GM21360 (cell line): ENCODE measurements at regions not wholly inside any gene's neighbourhood (a gene's known extent, or its start where the extent isn't known, plus 50 kb on each side); places are given as distances from the start of the nearest gene placed in this dataset.

Source experiments
- ATAC-seq: cut with Tn5 transposase; IDR thresholded peaks from one replicate; pipeline ENCODE4 v1.9.1; 2021; ENCODE audit warnings: mild to moderate bottlenecking, moderate library complexity; ENCODE audit not compliant: unreplicated experiment

GRCh38 chr2:121004950-121005349, 269.3 kb downstream of the GLI2 start:
- ATAC-seq = no peak

- no peak for ATAC-seq
These were observed 269.8 kb downstream of the GLI2 start for GRCh38 chr2:121005453-121005852.

- no peak for ATAC-seq
These were observed 271.2 kb downstream of the GLI2 start for GRCh38 chr2:121006743-121007489.

DNA sequence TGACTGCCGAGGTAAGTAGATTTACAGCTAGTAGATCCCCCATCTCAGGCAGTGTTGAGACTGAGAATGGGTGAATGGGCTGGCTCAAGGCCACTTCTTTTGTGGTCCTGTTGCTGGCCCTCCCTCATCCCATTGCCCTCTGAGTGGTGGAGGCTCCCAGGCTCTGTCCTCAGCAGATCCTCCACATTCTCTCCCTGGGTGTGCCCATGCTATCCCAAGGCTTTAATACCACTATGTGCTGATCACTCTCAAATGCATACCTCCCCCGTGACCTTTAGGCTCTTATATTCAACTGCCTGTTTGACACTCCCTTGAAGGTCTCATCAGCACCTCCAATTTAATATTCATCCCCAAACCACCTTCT, 271.8 kb downstream of the GLI2 start:
- no peak for ATAC-seq

DNA sequence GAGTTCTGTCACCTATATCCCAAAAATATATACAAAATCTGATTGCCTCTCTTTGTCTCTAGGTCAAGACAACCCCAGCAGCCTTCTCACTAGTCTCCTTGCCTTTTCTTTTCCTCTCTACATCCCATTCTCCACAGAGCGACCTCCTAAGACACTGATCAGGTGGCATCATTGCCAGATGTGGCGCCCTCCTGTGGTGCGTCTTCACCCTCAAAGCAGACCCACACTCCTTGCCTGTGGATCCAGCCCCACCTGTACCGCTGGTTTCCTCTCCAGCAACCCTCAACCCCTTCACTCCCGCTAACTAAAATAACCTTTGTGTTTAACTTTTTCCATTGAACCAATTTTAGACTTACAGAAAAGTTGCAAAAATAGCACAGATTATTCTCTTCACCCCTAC, 273.3 kb downstream of the GLI2 start:
- no peak for ATAC-seq

DNA sequence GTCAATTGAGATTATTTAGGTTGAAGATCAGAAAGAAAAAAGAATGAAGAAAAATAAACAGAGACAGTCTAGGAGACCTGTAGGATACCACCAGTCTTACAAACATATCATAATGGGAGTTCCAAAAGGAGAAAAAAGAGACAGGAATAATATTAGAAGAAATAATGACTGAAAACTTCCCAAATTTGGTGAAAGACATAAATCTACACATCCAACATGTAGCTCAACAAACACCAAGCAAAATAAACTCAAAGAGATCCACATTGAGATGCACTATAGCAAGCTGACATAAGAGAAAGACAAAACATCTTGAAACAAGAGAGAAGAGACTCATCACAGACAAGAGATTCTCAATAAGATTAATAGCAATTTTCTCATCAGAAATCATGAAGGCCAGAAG, 274.0 kb downstream of the TFCP2L1 start:
- ATAC-seq = no peak

- ATAC-seq = no peak
These were observed 270.1 kb downstream of the TFCP2L1 start for GRCh38 chr2:121014876-121015275.

- ATAC-seq = no peak
These were observed 269.0 kb downstream of the TFCP2L1 start for GRCh38 chr2:121015971-121016485.

- ATAC-seq = no peak
These were observed 267.6 kb downstream of the TFCP2L1 start for GRCh38 chr2:121017396-121017795.

DNA sequence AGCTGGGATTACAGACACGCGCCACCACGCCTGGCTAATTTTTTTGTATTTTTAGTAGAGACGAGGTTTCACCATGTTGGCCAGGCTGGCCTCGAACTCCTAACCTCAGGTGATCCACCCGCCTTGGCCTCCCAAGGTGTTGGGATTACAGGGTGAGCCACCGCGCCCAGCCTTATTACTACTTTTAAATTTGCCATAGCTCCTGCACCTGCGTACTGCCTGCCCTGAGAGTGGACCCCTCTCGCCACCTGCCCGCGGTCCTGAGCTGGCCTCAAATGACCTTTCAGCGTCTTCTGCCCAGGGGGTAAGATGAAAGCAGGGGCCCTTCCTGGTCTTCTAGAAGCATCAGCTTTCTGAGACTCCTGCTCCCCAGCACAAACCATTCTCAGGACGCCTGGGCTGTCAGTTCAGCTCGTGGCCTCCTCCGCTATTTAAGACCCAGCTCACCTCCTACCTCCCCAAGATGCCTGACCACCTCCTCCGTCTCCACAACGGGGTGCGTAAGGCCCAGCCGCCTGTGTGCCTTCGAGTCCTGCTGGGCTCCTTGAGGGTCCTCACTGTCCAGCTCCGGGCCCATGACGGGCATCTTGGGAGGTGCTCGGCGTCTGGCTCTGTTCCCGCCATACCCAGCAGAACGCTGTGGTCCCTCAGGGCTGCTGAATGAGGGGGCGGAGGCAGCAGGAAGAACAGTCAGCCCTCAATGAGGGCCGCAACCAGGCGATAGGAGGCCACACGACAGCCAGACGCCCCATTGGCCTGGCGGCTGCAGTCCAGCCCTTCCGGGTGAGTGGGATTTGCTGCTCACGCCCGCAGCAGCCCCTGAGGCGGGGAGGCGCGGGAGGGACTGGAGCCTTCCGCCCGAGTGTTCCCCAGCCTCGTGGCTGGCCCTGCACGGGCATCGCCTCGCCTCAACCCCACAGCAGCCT, 266.6 kb downstream of the TFCP2L1 start:
- no peak for ATAC-seq

GRCh38 chr2:121019071-121019470, 265.9 kb downstream of the TFCP2L1 start:
- ATAC-seq = no peak

- ATAC-seq = no peak
These were observed 265.2 kb downstream of the TFCP2L1 start for GRCh38 chr2:121019756-121020155.

- no peak for ATAC-seq
These were observed 263.3 kb downstream of the TFCP2L1 start for GRCh38 chr2:121021685-121022084.

- no peak for ATAC-seq
These were observed 256.4 kb downstream of the TFCP2L1 start for GRCh38 chr2:121028577-121028976.

- ATAC-seq = no peak
These were observed 254.5 kb downstream of the TFCP2L1 start for GRCh38 chr2:121030523-121030922.

DNA sequence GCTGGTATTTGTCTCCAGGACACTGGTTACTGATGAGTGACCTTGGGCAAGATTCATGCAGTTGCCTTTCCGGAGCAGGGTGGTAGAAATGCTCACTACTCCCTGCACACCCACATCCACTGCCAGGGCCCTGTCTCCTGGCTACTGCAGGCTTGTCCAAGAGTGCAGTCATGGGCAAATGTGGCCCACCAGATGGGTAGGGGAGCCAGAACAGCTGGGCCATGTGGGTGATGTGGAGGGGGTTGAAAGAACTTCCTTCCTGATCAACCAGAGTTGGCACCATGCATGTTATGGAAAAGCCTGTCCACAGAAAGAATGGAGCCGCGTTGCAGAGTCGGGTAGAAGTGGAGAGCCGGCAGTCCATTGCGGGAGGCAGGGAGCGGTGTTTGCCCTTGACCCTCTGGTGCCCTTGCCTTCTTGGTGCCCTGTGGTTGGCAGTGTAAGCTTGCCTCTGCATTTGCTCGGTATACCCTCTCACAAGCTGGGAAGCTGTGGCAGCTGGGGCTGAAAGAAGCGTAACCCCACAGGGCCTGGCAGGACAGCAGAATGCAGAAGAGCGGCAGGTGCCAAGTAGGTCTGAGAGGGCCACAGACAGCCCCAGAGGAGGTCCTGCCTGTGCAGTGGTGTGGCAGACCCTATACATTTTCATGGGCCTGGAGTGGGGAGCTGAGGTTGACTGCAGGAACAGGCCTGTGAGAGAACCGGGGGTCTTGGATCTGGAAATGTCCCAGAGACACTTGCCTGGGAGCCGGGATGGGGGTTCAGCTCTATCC, 253.2 kb downstream of the TFCP2L1 start:
- ATAC-seq = no peak

- ATAC-seq = no peak
These were observed 251.5 kb downstream of the TFCP2L1 start for GRCh38 chr2:121033461-121033996.

DNA sequence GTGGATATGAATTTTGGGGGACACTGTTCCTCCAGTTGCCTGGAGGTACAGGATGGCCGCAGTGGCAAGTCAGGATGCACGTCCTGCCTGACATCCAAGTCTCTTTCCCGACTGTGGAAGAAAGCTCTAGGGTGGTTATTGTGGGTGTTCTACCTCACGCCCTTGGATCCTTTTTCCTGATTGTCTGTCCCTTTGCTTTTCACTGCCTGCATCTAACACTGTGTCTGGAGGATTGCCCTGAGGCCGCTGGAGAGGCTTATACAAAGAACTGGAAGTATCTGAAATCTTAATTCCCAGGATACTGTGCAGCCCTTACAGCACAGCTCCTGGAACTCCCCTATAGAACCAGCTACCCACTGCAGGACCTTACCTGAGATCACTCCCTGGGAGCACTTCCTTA, 250.5 kb downstream of the TFCP2L1 start:
- no peak for ATAC-seq

DNA sequence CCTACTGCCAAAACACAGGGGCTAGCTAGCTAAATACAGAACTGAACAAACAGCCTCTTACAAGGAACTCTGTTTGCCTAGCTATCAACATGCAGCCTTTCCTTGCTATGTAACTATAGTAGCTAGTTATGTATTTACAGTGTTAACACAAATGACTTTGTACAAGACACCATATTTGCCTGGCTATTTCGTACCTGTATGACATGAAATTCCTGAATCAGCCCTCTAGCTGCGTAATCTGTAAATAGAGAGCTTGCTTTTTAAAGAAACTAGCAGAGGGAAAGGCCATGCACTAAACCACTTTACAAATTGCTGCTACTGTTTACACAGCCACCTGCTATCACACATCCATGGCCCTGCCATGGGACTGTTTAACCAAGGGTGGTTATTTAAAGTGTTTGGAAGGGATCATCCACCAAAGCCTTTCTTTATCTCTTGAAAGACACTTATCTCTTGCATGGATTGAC, 248.7 kb downstream of the TFCP2L1 start:
- ATAC-seq = no peak

- no peak for ATAC-seq
These were observed 247.5 kb downstream of the TFCP2L1 start for GRCh38 chr2:121037480-121037879.

DNA sequence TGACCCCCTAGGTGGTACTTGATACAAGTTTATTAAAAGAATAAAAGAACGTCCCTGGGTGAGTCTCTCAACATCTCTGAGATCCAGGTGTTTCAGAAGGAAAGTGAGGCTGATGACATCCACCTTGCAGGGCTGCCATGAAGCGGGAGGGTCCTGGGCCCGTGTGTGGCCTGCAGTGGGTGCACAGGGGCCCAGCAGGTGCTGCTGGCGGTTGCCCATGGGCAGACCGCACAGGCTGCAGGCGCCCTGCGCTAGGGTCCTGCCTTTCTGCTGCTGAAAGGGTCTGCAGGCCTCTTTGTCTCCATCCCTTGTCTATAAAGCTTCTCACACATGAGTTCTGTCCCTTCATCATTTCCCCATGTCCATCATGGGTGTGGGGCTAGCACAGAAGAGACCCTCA, 247.0 kb downstream of the TFCP2L1 start:
- ATAC-seq = no peak
